SK-N-SH (cell line): ENCODE measurements at regions not wholly inside any gene's neighbourhood (a gene's known extent, or its start where the extent isn't known, plus 50 kb on each side); places are given as distances from the start of the nearest gene placed in this dataset.

Experiments
- CTCF ChIP-seq: fragments of 200-600 bp; sonication (generic); IDR thresholded peaks from 2 replicates; pipeline ENCODE4 v1.6.1; 2017; ENCODE audit warnings: antibody characterized with exemption, mild to moderate bottlenecking, moderate library complexity
- EZH2phosphoT487 ChIP-seq: fragments of 200-600 bp; sonication (generic); IDR thresholded peaks from 2 replicates; pipeline ENCODE4 v1.6.1; 2017; ENCODE audit warnings: low read depth, mixed run types, mild to moderate bottlenecking, antibody characterized with exemption, moderate library complexity, borderline replicate concordance
- FOXM1 ChIP-seq: IDR thresholded peaks from 2 replicates; pipeline ENCODE4 v1.4.0; 2012; ENCODE audit warnings: low read depth, mild to moderate bottlenecking
- NFIC ChIP-seq: IDR thresholded peaks from 2 replicates; pipeline ENCODE4 v1.4.0; 2012; ENCODE audit warnings: borderline replicate concordance

DNA sequence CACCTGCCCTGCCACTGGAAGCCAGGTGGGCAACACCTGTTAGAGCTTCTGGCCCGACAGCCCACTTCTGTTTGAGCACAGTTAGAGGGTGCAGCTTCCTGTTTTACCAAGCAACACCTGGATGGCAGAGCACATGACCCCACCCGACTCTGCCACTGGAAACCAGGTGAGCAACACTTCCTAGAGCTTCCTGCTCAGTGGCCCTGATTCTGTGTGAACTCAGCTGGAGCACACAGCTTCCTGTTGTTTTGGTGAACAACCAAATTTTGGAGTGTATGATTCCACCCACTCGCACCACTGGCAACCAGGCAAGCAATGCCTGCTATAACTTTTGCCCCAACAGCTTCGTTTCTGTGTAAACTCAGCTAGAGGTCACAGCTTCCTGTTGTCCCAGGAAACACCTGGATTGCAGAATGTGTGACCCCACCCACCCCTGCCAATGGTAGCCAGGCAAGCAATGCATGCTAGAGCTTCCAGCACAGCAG is 163.8 kb upstream of the KLF8 start:
- TF ChIP-seq NFIC = no peak
- no peak for TF ChIP-seq CTCF
- no peak for TF ChIP-seq FOXM1
- no peak for TF ChIP-seq EZH2phosphoT487
